ENCODE measurements at regions not wholly inside any gene's neighbourhood (a gene's known extent, or its start where the extent isn't known, plus 50 kb on each side); places are given as distances from the start of the nearest gene placed in this dataset.

DNA sequence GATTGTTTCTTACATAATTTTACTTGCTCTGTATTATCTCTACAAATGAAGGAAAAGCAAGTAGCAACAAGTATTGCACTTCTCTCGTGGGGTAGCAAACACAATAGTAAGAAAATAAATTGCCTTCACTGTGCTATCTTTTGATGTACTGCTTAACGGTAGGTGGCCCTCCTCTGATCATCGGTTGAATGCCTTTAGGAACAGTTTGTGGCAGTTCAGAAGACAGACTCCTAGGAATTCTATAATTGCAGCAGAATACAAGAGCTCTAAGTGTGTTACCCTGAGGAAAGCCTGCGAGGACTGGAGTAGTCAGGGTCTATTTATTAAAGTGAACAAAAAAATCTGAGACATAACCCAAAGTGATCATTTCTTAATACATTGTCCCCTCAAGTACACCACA is 1135.9 kb downstream of the KCNT2 start:
- no TSS peak for BruUV-seq (replicated peaks)
- Histone ChIP-seq H3K4me1 (ENCODE audit: control insufficient read depth, extremely low read depth, insufficient read depth, low read length) (no peaks in the 10 kb centered on the region), H3K4me3 (replicated peaks in 1 of 3; ENCODE audit: insufficient read depth in 1 of 3, low read depth in 1 of 3, low read length in 3 of 3) (no peak overlapping the region), H3K9me3 (replicated peaks; ENCODE audit: control insufficient read depth, insufficient read depth, low read length) (no peaks in the 10 kb centered on the region), H3K27me3 (ENCODE audit: control insufficient read depth in 2 of 2, insufficient read depth in 2 of 2, low read length in 2 of 2) (no peaks in the 10 kb centered on the region), H2AFZ (ENCODE audit: low read depth, low read length) (no peak overlapping the region), H3K27ac (ENCODE audit: insufficient read depth, low read depth, low read length) (no peak overlapping the region), H3K4me2 (ENCODE audit: insufficient read depth, low read length) (no peak overlapping the region), H3K9ac (replicated peaks; ENCODE audit: extremely low read depth, insufficient read depth, low read length) (no peak overlapping the region), H3K9me1 (replicated peaks; ENCODE audit: control insufficient read depth, extremely low read depth, insufficient read depth, low read length) (no peaks in the 10 kb centered on the region), H4K20me1 (replicated peaks; ENCODE audit: control insufficient read depth, extremely low read depth, insufficient read depth, low read length) (no peaks in the 10 kb centered on the region), H3K36me3 (ENCODE audit: control insufficient read depth in 2 of 2, extremely low read depth in 1 of 2, insufficient read depth in 2 of 2, low read length in 2 of 2) (no peaks in the 10 kb centered on the region), H3K79me2 (ENCODE audit: control insufficient read depth, insufficient read depth, low read length) (no peaks in the 10 kb centered on the region)
- DNase-seq (ENCODE audit: low read depth, low spot score) (no peak), FAIRE-seq (no peak)
- ChIA-PET POLR2A (no interaction called here), CTCF (no interaction called here)
- intact Hi-C loops (cut with micrococcal nuclease): no loop called here
- dilution Hi-C loops (cut with MboI; ENCODE audit: extremely low pct_ligation_motif_present, low sequenced_read_pairs): no loop called here
- TF ChIP-seq, protein P1, sequence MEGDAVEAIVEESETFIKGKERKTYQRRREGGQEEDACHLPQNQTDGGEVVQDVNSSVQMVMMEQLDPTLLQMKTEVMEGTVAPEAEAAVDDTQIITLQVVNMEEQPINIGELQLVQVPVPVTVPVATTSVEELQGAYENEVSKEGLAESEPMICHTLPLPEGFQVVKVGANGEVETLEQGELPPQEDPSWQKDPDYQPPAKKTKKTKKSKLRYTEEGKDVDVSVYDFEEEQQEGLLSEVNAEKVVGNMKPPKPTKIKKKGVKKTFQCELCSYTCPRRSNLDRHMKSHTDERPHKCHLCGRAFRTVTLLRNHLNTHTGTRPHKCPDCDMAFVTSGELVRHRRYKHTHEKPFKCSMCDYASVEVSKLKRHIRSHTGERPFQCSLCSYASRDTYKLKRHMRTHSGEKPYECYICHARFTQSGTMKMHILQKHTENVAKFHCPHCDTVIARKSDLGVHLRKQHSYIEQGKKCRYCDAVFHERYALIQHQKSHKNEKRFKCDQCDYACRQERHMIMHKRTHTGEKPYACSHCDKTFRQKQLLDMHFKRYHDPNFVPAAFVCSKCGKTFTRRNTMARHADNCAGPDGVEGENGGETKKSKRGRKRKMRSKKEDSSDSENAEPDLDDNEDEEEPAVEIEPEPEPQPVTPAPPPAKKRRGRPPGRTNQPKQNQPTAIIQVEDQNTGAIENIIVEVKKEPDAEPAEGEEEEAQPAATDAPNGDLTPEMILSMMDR (IDR thresholded peaks at IDR 0.05; ENCODE audit: extremely low read depth in 1 of 2, insufficient read depth in 1 of 2, low read depth in 1 of 2, low read length in 2 of 2): no peak
- TF ChIP-seq EZH2 (IDR thresholded peaks at IDR 0.05; ENCODE audit: borderline replicate concordance, low read depth, low read length, severe bottlenecking) (no peak), MYC (IDR thresholded peaks at IDR 0.05; ENCODE audit: low read depth, low read length) (no peak), FOS (IDR thresholded peaks at IDR 0.05; ENCODE audit: borderline replicate concordance, insufficient read depth, low read length) (no peak), JUN (IDR thresholded peaks at IDR 0.05; ENCODE audit: borderline replicate concordance, insufficient read depth, insufficient read length, low read depth) (no peak), GATA2 (IDR thresholded peaks at IDR 0.05; ENCODE audit: insufficient read depth, insufficient read length, low read depth, low read length) (no peak), POLR2AphosphoS5 (IDR thresholded peaks at IDR 0.05; ENCODE audit: insufficient read depth, low read depth, low read length) (no peak), POLR2A (IDR thresholded peaks at IDR 0.05; ENCODE audit: low read depth, low read length) (no peak)
- TF ChIP-seq, protein P2, sequence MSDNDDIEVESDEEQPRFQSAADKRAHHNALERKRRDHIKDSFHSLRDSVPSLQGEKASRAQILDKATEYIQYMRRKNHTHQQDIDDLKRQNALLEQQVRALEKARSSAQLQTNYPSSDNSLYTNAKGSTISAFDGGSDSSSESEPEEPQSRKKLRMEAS (IDR thresholded peaks at IDR 0.05; ENCODE audit: insufficient read depth, insufficient read length): no peak
